Activated naive CD4-positive, alpha-beta T cell treated with anti-CD3 and anti-CD28 coated beads, Interleukin-2, amount 50 U/mL, for 72 hours (primary cell): ENCODE measurements at regions not wholly inside any gene's neighbourhood (a gene's known extent, or its start where the extent isn't known, plus 50 kb on each side); places are given as distances from the start of the nearest gene placed in this dataset.
A peak's percentile ranks its signal among the peaks of the same experiment; 100 is the strongest.

Source experiments
- ATAC-seq, 2 donors: fragments of 150-1000 bp; cut with Tn5 transposase; 2 replicates each; pipeline ENCODE4 v1.10.0; 2021; ENCODE audit warnings: mild to moderate bottlenecking in 2 of 2, moderate library complexity in 2 of 2
- DNase-seq, 2 donors: peaks; one replicate each; pipeline ENCODE4 v3.0.0; 2021 to 2022; ENCODE audit warnings: low spot score in 2 of 2
- H3K27ac Mint-ChIP-seq, 2 donors: one replicate each; pipeline ENCODE4 v1.8.0; 2022; ENCODE audit warnings: mild to moderate bottlenecking in 2 of 2, mixed read lengths in 2 of 2
- H3K36me3 Mint-ChIP-seq, 2 donors: one replicate each; pipeline ENCODE4 v1.8.0; 2022; ENCODE audit warnings: mixed read lengths in 2 of 2
- H3K9me3 Mint-ChIP-seq, 2 donors: one replicate each; pipeline ENCODE4 v1.8.0; 2022; ENCODE audit warnings: mixed read lengths in 2 of 2

DNA sequence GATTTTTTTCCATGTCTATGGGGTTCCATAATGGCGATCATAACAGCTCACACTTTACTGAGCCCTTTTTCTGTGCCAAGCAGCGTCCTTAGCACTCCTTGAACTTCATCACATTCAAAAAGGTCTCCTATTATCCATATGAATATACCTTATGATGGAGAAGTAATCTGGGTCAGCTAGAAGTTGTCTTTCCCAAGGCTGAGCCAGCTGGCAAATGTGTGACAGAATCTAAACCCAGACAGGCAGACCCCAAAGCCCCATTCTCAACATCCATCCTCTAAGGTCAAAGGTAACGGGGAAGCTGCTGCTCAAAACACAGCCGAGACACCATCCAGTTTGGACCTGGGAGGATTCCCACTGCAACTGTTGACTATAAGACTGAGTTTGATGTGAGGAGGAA is 249.6 kb downstream of the PRDM2 start:
- no peak for DNase-seq
- Mint-ChIP-seq H3K27ac (no peak overlapping the region), H3K36me3 (no peaks in the 10 kb centered on the region), H3K9me3 (no peaks in the 10 kb centered on the region)
- ATAC-seq = no peak

DNA sequence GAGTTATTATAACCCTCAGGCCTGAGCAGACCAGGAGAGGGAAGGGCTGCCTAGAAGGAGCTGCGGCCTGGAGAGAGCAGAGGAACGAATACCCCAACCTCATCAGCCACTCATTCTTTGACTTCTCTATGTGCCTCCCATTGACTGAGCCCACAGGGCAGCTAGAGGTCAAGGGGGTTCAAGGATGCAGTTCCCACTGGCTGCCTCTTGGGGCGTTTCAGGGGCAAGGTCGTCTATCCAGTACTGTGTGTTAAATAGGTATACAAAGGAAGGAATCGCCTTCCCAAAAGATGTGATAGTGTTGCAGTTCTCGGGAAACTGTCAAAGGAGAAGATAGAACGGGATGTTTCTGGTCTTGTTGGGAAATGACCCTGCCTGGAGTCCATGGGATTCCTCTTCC is 250.6 kb downstream of the PRDM2 start:
- DNase-seq (no peak), ATAC-seq (no peak)
- H3K27ac Mint-ChIP-seq = no peak overlapping the region
- H3K9me3 Mint-ChIP-seq = no peaks in the 10 kb centered on the region
- no peaks in the 10 kb centered on the region for H3K36me3 Mint-ChIP-seq

DNA sequence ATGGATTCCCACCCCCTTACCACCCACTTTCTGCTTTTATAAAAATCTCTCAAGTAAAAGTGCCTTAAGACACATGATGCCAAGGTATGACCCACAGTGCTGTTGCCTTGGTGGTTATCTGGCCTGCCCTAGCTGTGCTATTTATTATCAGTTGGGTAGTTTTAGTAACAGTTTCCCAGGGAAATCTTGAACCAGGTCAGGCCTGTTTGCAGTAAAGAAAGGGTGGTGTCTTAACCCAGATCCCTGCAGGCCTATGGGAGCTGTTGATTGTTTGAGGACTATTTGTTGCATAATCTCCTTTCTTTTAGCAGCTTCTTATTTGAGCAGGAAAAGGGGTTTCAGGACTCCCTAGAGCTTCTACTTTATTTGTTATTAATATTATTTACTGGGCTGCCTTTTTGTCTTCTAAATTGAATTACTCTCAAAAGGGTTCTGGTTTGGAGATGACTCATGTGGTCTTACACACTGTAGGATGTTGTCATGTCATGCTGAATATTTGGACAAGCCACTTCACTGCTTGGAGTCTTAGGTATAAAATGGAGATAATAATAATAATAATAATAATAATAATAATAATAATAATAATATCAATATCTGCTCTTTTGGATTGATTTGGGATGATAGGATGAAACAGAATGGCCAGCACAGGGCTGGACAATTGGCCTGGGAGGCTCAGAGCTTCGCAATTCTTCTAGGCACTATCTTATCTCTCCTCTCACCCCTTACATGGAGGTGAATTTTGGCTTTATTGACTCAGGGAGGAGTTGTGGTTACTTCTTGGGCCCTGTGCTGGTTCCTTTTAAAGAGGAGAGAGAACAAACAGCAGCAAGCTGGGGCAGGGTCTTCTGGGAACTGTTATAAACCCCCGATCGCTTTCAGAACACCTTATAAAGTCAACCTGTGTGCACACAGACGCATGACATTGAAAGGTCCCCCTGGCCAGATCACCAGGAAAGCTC is 252.1 kb downstream of the PRDM2 start:
- Mint-ChIP-seq H3K9me3 (no peaks in the 10 kb centered on the region), H3K36me3 (no peaks in the 10 kb centered on the region), H3K27ac (no peak overlapping the region)
- no peak for DNase-seq
- ATAC-seq = no peak

DNA sequence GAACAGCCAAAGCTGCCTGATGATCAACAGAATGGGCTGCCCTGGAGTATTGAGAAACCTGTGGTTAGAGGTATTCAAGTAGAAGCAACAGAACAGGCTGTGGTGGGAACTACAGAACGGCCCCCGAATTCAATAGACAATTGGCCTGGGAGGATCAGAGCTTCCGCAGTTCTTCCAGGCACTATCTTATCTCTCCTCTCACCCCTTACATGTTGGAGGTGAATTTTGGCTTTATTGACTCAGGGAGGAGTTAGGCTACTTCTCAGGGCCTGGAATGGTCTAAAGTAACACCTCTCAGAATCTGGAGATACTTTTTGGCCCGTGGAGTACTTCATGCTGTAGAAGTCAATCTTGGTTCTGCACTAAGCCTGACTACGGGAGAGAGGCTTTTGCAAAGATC is 253.0 kb downstream of the PRDM2 start:
- H3K27ac Mint-ChIP-seq = no peak overlapping the region
- ATAC-seq (no peak), DNase-seq (no peak)
- no peaks in the 10 kb centered on the region for H3K36me3 Mint-ChIP-seq
- no peaks in the 10 kb centered on the region for H3K9me3 Mint-ChIP-seq

DNA sequence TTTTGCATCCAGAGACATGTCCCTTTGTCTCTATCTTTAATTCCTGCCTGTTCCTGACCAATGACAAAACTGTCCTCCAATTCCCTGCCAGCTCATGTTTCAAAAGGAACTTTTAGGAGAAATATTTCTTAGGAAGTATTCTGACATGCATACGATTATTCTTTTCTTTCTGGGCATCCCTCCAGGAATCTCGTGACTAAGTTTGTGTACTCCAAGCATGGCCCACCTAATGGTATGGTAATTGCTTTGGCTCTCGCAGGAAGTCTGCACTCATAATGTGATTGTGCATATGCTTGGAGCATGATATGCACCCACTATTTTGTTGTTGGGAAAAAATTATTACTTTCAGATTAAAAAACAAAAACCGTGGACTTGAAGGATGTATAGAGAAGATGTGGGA is 256.4 kb downstream of the PRDM2 start:
- Mint-ChIP-seq H3K36me3 (no peaks in the 10 kb centered on the region), H3K9me3 (no peaks in the 10 kb centered on the region)

DNA sequence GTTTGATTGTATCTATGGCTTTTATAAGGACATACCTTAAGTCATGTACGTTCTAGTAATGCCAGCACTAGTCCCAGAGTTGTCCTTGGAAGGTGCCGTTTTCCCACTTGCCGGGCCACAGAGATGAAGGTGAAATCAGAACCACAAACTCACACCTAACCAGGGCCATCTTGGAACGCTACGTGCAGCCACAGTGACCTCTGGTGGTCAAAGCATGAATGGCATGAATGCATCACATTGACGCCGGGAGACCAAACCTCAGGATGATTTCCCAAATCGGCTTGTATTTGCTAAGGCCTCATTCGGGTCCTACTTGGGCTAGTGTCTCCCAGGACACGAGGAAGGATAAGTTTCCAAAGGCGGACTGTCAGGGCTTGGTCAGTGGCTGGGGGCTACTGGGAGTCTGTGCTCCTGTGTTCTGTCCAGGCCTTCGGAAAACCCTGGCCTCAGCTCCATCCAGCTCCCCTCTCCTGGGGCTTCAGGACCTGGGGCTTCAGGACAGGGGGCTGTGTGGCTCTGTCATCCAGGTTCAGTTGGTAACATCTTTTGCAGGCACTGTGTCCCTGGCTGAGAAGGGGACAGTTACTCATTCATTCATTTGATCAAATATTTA is 260.5 kb downstream of the PRDM2 start:
- ATAC-seq (peak; percentile 52 to 56), DNase-seq (peak in 1 of 2 donors; percentile 73)
- H3K9me3 Mint-ChIP-seq = no peaks in the 10 kb centered on the region
- no peak overlapping the region for H3K27ac Mint-ChIP-seq
- no peaks in the 10 kb centered on the region for H3K36me3 Mint-ChIP-seq

More for the DNA sequence above, 256.4 kb downstream of the PRDM2 start:
- DNase-seq (no peak), ATAC-seq (no peak)
- H3K27ac Mint-ChIP-seq = no peak overlapping the region

DNA sequence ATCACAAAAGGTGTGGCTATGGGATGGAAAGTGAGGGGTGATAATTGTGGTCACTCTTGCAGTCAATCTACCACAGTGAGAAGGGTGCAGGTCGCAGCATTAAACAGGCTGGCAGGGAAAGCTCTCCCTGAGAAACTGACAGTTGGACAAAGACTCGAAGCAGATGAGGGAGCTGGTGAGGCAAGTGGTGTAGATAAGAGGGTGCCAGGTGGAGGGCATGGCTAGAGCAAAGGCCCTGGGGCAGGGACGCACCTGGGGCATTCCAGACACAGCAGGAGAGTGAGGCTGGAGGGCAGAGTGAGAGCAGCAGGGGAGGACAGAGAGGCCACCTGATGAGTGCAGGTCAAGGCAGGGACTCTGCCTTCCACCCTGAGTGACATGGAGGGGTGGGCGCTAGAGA is 264.8 kb downstream of the PRDM2 start:
- Mint-ChIP-seq H3K9me3 (no peaks in the 10 kb centered on the region), H3K36me3 (no peaks in the 10 kb centered on the region), H3K27ac (no peak overlapping the region)
- ATAC-seq (no peak), DNase-seq (no peak)

DNA sequence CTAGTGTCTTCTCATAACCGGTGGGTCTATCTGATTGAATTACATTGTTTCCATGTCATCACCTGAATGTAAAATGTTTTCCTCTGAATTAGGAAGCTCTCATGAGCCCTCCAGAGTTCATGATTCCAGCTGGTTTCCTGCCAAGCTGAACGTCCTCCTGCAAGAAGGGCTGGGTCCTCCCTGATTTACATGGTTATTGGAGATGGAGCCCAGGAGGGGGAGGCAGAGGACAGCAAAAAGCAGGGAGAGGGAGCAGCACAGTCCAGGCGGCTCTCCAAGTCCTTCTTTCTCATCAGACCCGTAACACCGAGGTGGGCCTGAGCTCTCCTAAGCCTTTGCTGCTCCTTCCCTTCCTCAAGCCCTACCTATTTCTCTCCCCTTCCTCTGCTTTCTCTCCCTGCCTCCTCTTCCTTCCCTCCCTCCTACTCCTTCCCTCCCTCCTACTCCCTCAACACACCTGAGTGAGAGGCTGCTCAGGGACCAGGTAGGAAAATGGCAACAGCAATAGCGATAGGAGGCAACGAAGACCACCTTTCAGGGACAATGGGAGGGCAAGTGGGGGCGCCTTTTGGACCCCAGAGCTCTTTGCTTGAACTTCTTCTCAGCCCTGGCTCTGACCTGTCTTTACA is 265.9 kb downstream of the PRDM2 start:
- Mint-ChIP-seq H3K9me3 (peaks cover 1 to 8% of the 10 kb centered on the region in 2 donors), H3K27ac (no peak overlapping the region), H3K36me3 (peaks cover 0 to 8% of the 10 kb centered on the region in 2 donors)
- no peak for DNase-seq
- no peak for ATAC-seq

DNA sequence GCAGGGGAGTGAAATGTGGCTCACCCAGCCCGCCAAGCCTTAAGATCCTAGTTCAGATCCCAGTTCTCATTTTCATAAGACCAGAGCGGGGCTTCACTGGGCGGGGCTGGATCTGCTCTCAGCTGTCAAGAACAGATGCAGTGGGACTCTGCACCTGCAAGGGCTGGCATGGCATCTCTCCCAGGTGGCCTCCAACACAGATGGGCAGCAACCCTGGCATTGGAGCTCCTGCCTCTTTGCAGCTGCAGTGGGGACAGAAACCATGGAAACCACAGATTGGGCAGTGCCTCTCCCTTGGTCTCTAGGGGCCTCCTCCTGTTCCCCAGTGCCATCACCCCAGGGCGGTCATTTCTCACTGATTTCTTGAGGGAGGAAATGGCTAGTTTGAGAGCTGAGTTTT is 267.7 kb downstream of the PRDM2 start:
- peaks cover 0 to 10% of the 10 kb centered on the region in 2 donors for H3K36me3 Mint-ChIP-seq
- ATAC-seq (no peak), DNase-seq (no peak)
- no peak overlapping the region for H3K27ac Mint-ChIP-seq
- peaks cover 8 to 12% of the 10 kb centered on the region in 2 donors for H3K9me3 Mint-ChIP-seq

DNA sequence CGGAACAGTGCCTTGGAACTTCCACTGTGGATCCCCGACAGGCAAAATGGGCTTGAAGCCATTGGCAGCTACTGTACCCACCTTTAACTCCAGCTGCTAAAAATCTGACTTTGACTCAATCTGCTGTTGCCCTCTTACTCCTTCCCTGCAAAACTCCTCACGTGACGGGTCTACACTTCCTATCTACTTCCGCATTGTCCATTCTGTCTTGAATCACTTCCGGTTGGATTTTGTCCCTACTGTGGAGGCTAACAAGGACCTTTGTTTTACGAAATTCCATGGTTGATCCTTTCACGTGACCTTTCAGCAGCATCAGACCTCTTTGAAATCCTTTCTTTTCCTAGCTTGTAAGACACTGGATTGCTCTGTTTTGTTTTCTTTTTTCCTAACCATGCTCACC is 268.4 kb downstream of the PRDM2 start:
- Mint-ChIP-seq H3K36me3 (peaks cover 0 to 10% of the 10 kb centered on the region in 2 donors), H3K9me3 (peaks cover 8 to 17% of the 10 kb centered on the region in 2 donors), H3K27ac (no peak overlapping the region)
- ATAC-seq = no peak
- DNase-seq = no peak

DNA sequence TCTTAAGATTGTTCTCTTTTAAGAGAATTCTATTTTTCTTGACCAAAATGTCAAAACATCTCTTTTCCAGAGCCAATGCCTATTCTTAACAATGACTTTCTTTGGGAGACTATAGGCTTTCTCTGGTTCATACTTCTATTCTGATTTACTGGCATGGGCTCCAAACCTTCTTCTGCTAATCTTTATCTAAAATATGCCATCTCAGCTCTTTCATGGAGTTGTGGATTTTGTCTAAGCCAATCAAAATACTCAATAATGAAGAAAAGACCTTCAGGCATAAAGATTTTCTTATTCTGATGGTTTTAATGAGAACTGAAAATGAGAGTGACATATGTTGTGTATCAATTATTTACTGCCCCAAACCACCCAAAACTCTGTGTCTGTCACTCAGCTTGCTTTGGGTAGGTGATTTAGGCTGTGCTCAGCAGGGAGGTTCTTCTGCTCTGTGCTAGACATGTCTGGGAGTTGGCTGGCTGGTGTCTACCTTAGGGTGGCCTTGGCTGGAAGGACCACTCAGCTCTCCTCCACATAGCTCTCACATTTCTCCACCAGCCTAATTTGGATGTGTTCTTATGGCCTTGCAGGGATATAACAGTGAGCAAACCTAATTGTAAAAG is 270.8 kb downstream of the PRDM2 start:
- Mint-ChIP-seq H3K27ac (no peak overlapping the region), H3K36me3 (peaks cover 0 to 10% of the 10 kb centered on the region in 2 donors), H3K9me3 (peaks cover 8 to 17% of the 10 kb centered on the region in 2 donors)
- DNase-seq (no peak), ATAC-seq (no peak)

DNA sequence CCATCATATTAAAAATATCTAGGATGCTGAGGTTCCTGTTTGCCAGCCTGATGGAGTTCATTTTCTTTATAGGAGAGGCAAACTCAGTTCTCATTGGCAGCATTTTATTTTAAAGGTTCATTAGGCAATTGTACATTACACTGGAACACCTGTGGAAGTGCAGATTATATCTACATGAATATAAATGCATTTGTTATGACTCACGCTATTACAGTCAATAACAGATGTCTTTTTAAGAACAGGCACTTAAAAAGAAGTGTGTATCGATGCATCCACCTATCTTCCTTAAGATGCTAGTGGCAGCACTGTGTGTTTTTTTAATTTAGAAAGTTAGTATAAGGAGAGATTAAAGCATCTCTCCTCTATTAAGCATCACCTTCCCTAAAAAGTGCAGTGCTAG is 276.5 kb downstream of the PRDM2 start:
- H3K27ac Mint-ChIP-seq = no peak overlapping the region
- peaks cover 4 to 5% of the 10 kb centered on the region in 2 donors for H3K9me3 Mint-ChIP-seq
- H3K36me3 Mint-ChIP-seq = no peaks in the 10 kb centered on the region
- no peak for ATAC-seq
- DNase-seq = no peak

DNA sequence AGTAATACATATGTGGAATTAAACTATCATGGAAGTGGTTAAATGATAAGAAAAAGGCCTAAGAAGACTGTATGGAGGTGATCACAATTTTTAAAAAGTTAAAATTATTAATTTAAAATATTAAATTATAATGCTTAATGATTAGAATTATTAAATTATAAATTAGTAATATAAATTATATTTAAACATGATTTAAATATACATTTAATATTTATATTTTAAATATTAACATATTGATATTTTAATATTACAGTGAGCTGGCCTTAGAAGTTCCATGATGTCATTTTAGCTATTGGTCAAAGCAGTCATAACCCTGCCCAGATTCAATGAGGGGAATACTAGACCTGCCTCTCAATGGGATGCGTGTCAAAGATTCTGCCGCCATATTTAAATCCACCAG is 281.2 kb downstream of the PRDM2 start:
- ATAC-seq (no peak), DNase-seq (no peak)
- no peaks in the 10 kb centered on the region for H3K9me3 Mint-ChIP-seq
- no peak overlapping the region for H3K27ac Mint-ChIP-seq
- H3K36me3 Mint-ChIP-seq = no peaks in the 10 kb centered on the region

DNA sequence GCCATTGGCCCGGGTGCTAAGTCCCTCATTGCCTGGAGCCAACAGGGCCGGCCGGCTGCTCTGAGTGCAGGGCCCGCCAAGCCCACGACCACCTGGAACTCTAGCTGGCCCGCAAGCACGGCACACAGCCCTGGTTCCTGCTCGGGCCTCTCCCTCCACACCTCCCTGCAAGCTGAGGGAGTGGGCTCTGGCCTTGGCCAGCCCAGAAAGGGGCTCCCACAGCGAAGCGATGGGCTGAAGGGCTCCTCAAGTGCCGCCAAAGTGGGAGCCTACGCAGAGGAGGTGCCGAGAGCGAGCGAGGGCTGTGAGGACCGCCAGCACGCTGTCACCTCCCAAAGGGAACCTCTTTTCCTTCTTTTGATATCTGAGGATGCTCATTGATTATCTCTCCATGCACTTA is 283.4 kb downstream of the PRDM2 start:
- Mint-ChIP-seq H3K36me3 (no peaks in the 10 kb centered on the region), H3K27ac (no peak overlapping the region), H3K9me3 (peaks cover 0 to 3% of the 10 kb centered on the region in 2 donors)
- ATAC-seq (no peak), DNase-seq (no peak)

DNA sequence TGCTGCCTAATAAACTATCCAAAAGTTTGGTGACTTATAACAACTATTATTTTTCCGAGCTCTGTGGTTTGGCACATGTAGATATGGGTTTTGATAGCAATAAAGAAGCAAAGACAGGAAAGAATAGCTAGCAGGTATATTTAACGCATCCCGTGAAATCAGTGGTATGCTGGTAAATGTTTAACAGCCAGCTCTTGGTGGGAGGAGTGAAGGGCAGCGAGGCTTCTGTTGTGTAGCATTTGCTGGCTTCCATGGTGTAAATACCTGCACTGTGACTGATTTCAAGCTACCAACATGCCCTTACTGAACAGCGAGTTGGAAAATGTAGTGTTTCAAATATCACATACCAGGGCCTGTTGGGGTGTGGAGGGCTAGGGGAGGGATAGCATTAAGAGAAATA is 291.0 kb downstream of the PRDM2 start:
- no peak for DNase-seq
- Mint-ChIP-seq H3K27ac (no peak overlapping the region), H3K36me3 (peaks cover 4% of the 10 kb centered on the region in 2 donors), H3K9me3 (peaks cover 6 to 8% of the 10 kb centered on the region in 2 donors)
- ATAC-seq = no peak

DNA sequence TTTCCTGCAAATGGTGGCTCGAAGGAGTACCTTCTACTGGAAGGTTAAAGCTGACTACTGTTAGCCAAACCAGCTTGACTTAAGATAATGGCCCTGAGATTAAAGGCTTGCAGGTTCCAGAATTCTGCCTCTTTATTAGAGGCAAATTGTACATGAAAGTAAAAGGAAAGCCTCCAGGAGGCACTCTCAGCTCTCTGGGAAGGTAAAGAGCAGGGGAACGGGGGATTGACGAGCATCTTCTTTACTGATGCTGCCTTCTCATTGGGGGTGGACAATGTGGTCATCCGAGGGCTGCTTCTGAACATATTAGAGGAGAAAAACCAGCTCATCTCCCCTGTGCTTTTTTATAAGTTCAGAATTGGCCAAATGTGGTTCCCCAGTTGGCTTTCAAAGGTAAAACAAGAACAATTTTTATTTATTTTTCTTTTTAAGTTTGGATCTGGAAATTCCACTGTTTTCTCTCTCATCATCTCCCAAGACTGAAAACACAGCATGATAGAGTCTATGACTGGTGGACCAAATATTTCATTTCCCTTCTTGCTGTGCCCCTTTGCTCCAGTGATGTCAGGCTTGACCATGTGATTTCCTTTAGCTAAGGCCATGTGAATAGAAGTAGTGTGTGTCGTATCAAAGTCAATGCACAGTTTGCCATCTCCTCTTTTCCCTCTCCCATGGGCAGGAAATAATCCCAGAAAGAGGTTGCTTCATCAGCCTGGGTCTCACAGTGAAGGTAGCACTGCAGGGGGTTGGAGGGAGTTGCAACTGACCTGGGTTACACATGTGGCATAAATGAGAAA is 292.7 kb downstream of the PRDM2 start:
- Mint-ChIP-seq H3K27ac (no peak overlapping the region), H3K9me3 (peaks cover 11 to 18% of the 10 kb centered on the region in 2 donors), H3K36me3 (peaks cover 5 to 15% of the 10 kb centered on the region in 2 donors)
- no peak for ATAC-seq
- no peak for DNase-seq
